Lower lobe of right lung (tissue), 2 donors: ENCODE measurements at regions not wholly inside any gene's neighbourhood (a gene's known extent, or its start where the extent isn't known, plus 50 kb on each side); places are given as distances from the start of the nearest gene placed in this dataset.
A peak's percentile ranks its signal among the peaks of the same experiment; 100 is the strongest.
"Not testable (repeated sequence)": the region's sequence is repeated elsewhere in the genome, so short reads cannot be mapped to it uniquely, and the experiment has no call there.

ENCODE experiments used
- ATAC-seq, 2 donors: fragments of 200-7000 bp; cut with Tn5 transposase; one replicate each; pipeline ENCODE4 v1.9.1; 2020 to 2022; ENCODE audit warnings: mild to moderate bottlenecking in 2 of 2, moderate library complexity in 2 of 2
- DNase-seq: peaks from one replicate; pipeline ENCODE4 v3.0.0-alpha.2; 2020
- H3K27ac ChIP-seq: fragments of 200-600 bp; one replicate; pipeline ENCODE4 v1.8.0; 2022
- H3K27me3 ChIP-seq: fragments of 200-600 bp; one replicate; pipeline ENCODE4 v1.8.0; 2022; ENCODE audit warnings: low read depth
- H3K36me3 ChIP-seq: fragments of 200-600 bp; one replicate; pipeline ENCODE4 v1.8.0; 2022; ENCODE audit warnings: mild to moderate bottlenecking
- H3K4me1 ChIP-seq: fragments of 200-600 bp; one replicate; pipeline ENCODE4 v1.8.0; 2022
- H3K4me3 ChIP-seq: fragments of 200-600 bp; one replicate; pipeline ENCODE4 v1.8.0; 2022; ENCODE audit warnings: mild to moderate bottlenecking
- H3K9me3 ChIP-seq: fragments of 200-600 bp; one replicate; pipeline ENCODE4 v1.8.0; 2022
- CTCF ChIP-seq: fragments of 200-600 bp; IDR thresholded peaks from one replicate; pipeline ENCODE4 v1.8.0; 2022; ENCODE audit warnings: antibody characterized with exemption, mild to moderate bottlenecking
- intact Hi-C: fragments of 100-400 bp; cut with DNase I; formaldehyde crosslinking; loops from one replicate; pipeline ENCODE4 v1.11.0; 2022
- donor health status: DM: no; HTN: yes; CAD: no; lungs with severe emphysema.

GRCh38 chr2:176926453-176926852, 286.1 kb upstream of the HNRNPA3 start:
- Histone ChIP-seq H3K9me3 (no peaks in the 10 kb centered on the region), H3K36me3 (no peaks in the 10 kb centered on the region), H3K27me3 (no peaks in the 10 kb centered on the region), H3K27ac (no peak overlapping the region), H3K4me3 (no peak overlapping the region), H3K4me1 (no peaks in the 10 kb centered on the region)
- no peak for TF ChIP-seq CTCF
- intact Hi-C loops: no loop called here
- DNase-seq (no peak), ATAC-seq (no peak)

GRCh38 chr2:176929387-176929786, 283.2 kb upstream of the HNRNPA3 start:
- H3K4me1 ChIP-seq, ATAC-seq, H3K9me3 ChIP-seq, DNase-seq, intact Hi-C loops, H3K27me3 ChIP-seq, H3K27ac ChIP-seq, H3K4me3 ChIP-seq, H3K36me3 ChIP-seq: not testable (repeated sequence)

GRCh38 chr2:176931588-176932563, 280.7 kb upstream of the HNRNPA3 start:
- intact Hi-C loops: no loop called here
- Histone ChIP-seq H3K27me3 (no peaks in the 10 kb centered on the region), H3K4me3 (no peak overlapping the region), H3K9me3 (no peaks in the 10 kb centered on the region), H3K4me1 (no peaks in the 10 kb centered on the region), H3K36me3 (no peaks in the 10 kb centered on the region), H3K27ac (no peak overlapping the region)
- no peak for TF ChIP-seq CTCF
- ATAC-seq (peak in 1 of 2 donors; percentile 45), DNase-seq (no peak)

GRCh38 chr2:176934131-176934530, 278.5 kb upstream of the HNRNPA3 start:
- TF ChIP-seq CTCF: no peak
- intact Hi-C loops: no loop called here

GRCh38 chr2:176934869-176935415, 277.7 kb upstream of the HNRNPA3 start:
- H3K27ac ChIP-seq: no peak overlapping the region
- ATAC-seq (no peak), DNase-seq (no peak)
- no peaks in the 10 kb centered on the region for H3K9me3 ChIP-seq
- no peaks in the 10 kb centered on the region for H3K4me1 ChIP-seq
- no peaks in the 10 kb centered on the region for H3K36me3 ChIP-seq
- intact Hi-C loops: no loop called here
- no peak for TF ChIP-seq CTCF
- no peak overlapping the region for H3K4me3 ChIP-seq
- no peaks in the 10 kb centered on the region for H3K27me3 ChIP-seq

More at GRCh38 chr2:176934131-176934530, 278.5 kb upstream of the HNRNPA3 start:
- Histone ChIP-seq H3K27me3 (no peaks in the 10 kb centered on the region), H3K4me1 (no peaks in the 10 kb centered on the region), H3K36me3 (no peaks in the 10 kb centered on the region), H3K4me3 (no peak overlapping the region), H3K9me3 (no peaks in the 10 kb centered on the region), H3K27ac (no peak overlapping the region)
- DNase-seq: no peak
- no peak for ATAC-seq

- H3K36me3 ChIP-seq: no peaks in the 10 kb centered on the region
- no peak overlapping the region for H3K27ac ChIP-seq
- no peaks in the 10 kb centered on the region for H3K27me3 ChIP-seq
- intact Hi-C loops: no loop called here
- no peak for ATAC-seq
- no peak overlapping the region for H3K4me3 ChIP-seq
- no peak for TF ChIP-seq CTCF
- H3K9me3 ChIP-seq: no peaks in the 10 kb centered on the region
- no peaks in the 10 kb centered on the region for H3K4me1 ChIP-seq
- no peak for DNase-seq
Observed at GRCh38 chr2:176935543-176936102, 277.0 kb upstream of the HNRNPA3 start.
